ENCODE measurements at regions not wholly inside any gene's neighbourhood (a gene's known extent, or its start where the extent isn't known, plus 50 kb on each side); places are given as distances from the start of the nearest gene placed in this dataset.

GRCh38 chr5:2011481-2012411 is 129.0 kb upstream of the IRX4 start:
- Histone ChIP-seq H4K8ac (ENCODE audit: extremely low read depth, insufficient read depth, low read length) (no peak overlapping the region), H2BK12ac (ENCODE audit: low read depth, low read length) (no peak overlapping the region), H3K36me3 (ENCODE audit: control insufficient read depth in 2 of 4, insufficient read depth in 4 of 4, low read length in 3 of 4) (no peaks in the 10 kb centered on the region), H3K79me1 (ENCODE audit: low read depth, low read length) (no peaks in the 10 kb centered on the region), H3K18ac (ENCODE audit: extremely low read depth, low read length) (no peak overlapping the region), H3K4me1 (replicated peaks in 1 of 4; ENCODE audit: control insufficient read depth in 3 of 4, insufficient read depth in 4 of 4, low read length in 3 of 4) (no peaks in the 10 kb centered on the region; a peak in 1 of 7 replicates), H3K27ac (ENCODE audit: low read depth, low read length) (no peak overlapping the region), H3K4me3 (ENCODE audit: extremely low read depth in 1 of 4, insufficient read depth in 2 of 4, low read depth in 3 of 4, low read length in 4 of 4) (no peak overlapping the region), H2AFZ (ENCODE audit: low read length) (no peak overlapping the region), H3K9ac (replicated peaks in 1 of 4; ENCODE audit: extremely low read depth in 1 of 4, low read depth in 3 of 4, low read length in 3 of 4) (no peak overlapping the region), H3K9me3 (ENCODE audit: insufficient read depth in 2 of 2, low read depth in 1 of 2, low read length in 1 of 2) (no peaks in the 10 kb centered on the region), H3K56ac (replicated peaks; ENCODE audit: insufficient read length, low read depth, low read length) (no peak overlapping the region), H3K23me2 (ENCODE audit: low read depth, low read length) (no peaks in the 10 kb centered on the region), H4K5ac (ENCODE audit: insufficient read length, low read depth, low read length) (no peak overlapping the region), H2BK15ac (ENCODE audit: low read length) (no peak overlapping the region), H3K4ac (replicated peaks; ENCODE audit: insufficient read length, low read depth, low read length) (no peak overlapping the region), H3K79me2 (ENCODE audit: control insufficient read depth in 1 of 2, insufficient read depth in 2 of 2, low read length in 2 of 2) (no peaks in the 10 kb centered on the region), H3K14ac (ENCODE audit: insufficient read length) (no peak overlapping the region), H2AK5ac (ENCODE audit: low read depth, low read length) (no peak overlapping the region), H4K91ac (replicated peaks; ENCODE audit: insufficient read length, low read length) (no peak overlapping the region), H3K4me2 (ENCODE audit: insufficient read depth in 1 of 2, low read depth in 2 of 2, low read length in 2 of 2) (no peak overlapping the region), H2BK120ac (replicated peaks; ENCODE audit: low read depth, low read length) (no peak overlapping the region), H3K27me3 (replicated peaks in 1 of 4; ENCODE audit: control insufficient read depth in 3 of 4, extremely low read depth in 1 of 4, insufficient read depth in 3 of 4, low read length in 3 of 4) (0 out of 7 replicates have a peak, but pooled peaks cover 0 to 1% (median 0%) of the 10 kb centered on the region in 4 experiments), H2BK5ac (ENCODE audit: low read depth, low read length) (no peak overlapping the region), H3K23ac (ENCODE audit: insufficient read length) (no peak overlapping the region), H2BK20ac (ENCODE audit: low read length) (no peak overlapping the region), H4K20me1 (replicated peaks in 1 of 2; ENCODE audit: control insufficient read depth in 1 of 2, insufficient read depth in 2 of 2, low read length in 2 of 2) (no peaks in the 10 kb centered on the region)
- DNase-seq (ENCODE audit: low read depth in 1 of 2, low spot score in 2 of 2) = peak in 1 of 2 experiments; percentile 23
- CTCF ChIA-PET (ENCODE audit: partially characterized antibody) = interaction anchor here (1.0 to 1.2 kb wide), 2 partner anchors 35 to 140 kb away, joined by 3 to 4 read pairs; no protein-coding TSS in a partner anchor
- POLR2A ChIA-PET (ENCODE audit: partially characterized antibody) = no interaction called here
- no peak for TF ChIP-seq EGR1 (IDR thresholded peaks at IDR 0.05; ENCODE audit: borderline replicate concordance, low read depth, low read length)
- 82% methylated on average over 18 of the region's 18 CpGs; no CpG with 5 or more reads in 1 of the 2 experiments for WGBS, 2 experiments (ENCODE audit: extremely low coverage in 1 of 2, insufficient coverage in 1 of 2, insufficient read length in 1 of 2, insufficient replicate concordance in 2 of 2, low coverage in 1 of 2, low lambda C conversion rate in 2 of 2, missing lambda C conversion rate in 1 of 2)
- no peak for FAIRE-seq

All from H1 (cell line).